ENCODE measurements at regions not wholly inside any gene's neighbourhood (a gene's known extent, or its start where the extent isn't known, plus 50 kb on each side); places are given as distances from the start of the nearest gene placed in this dataset.

- no peak for ATAC-seq (ENCODE audit: low read depth)
- POLR2A ChIA-PET: no interaction called here
- no peak overlapping the region for H3K4me3 Mint-ChIP-seq
These were observed 355.6 kb downstream of the DAD1 start for GRCh38 chr14:22233377-22233776.

GRCh38 chr14:22232933-22233332 lies 356.1 kb downstream of the DAD1 start:
- no peak overlapping the region for H3K4me3 ChIP-seq (ENCODE audit: control extremely low read depth in 1 of 5, extremely low read depth in 1 of 5, insufficient read depth in 1 of 5, low read depth in 2 of 5, low read length in 4 of 5)
- no peak overlapping the region for H3K27ac Mint-ChIP-seq
- peaks cover 4% of the 10 kb centered on the region for H3K27me3 Mint-ChIP-seq
- H3K4me2 ChIP-seq (replicated peaks; ENCODE audit: low read depth, low read length, poor library complexity, severe bottlenecking): no peak overlapping the region
- CTCF ChIA-PET: no interaction called here
- no peaks in the 10 kb centered on the region for H3K27me3 ChIP-seq (replicated peaks in 1 of 4; ENCODE audit: control extremely low read depth in 1 of 4, control insufficient read depth in 3 of 4, insufficient read depth in 4 of 4, low read length in 3 of 4)
- H3K9me3 Mint-ChIP-seq (ENCODE audit: insufficient read depth): no peaks in the 10 kb centered on the region
- H3K9me3 ChIP-seq (ENCODE audit: control extremely low read depth in 1 of 3, control insufficient read depth in 2 of 3, insufficient read depth in 1 of 3, low read length in 2 of 3): peaks cover 0 to 7% (median 0%) of the 10 kb centered on the region in 3 donors
- WGBS (ENCODE audit: insufficient coverage): 40% methylated on average over 2 of the region's 2 CpGs
- H3K4me3 Mint-ChIP-seq: no peak overlapping the region
- H3K4me1 Mint-ChIP-seq: peaks cover 35% of the 10 kb centered on the region
- H3K9ac ChIP-seq (ENCODE audit: low read length): no peak overlapping the region
- DNase-seq (no peak), ATAC-seq (ENCODE audit: low read depth) (no peak)
- TF ChIP-seq EZH2 (IDR thresholded peaks at IDR 0.05; ENCODE audit: borderline replicate concordance, insufficient read depth, low read depth, low read length, poor library complexity, severe bottlenecking) (no peak), CTCF (IDR thresholded peaks at IDR 0.05) (no peak)
- no peaks in the 10 kb centered on the region for H3K36me3 ChIP-seq (replicated peaks in 1 of 2; ENCODE audit: control extremely low read depth in 1 of 2, control insufficient read depth in 1 of 2, extremely low read depth in 1 of 2, insufficient read depth in 2 of 2, low read length in 1 of 2)
- POLR2A ChIA-PET: no interaction called here
- no peak overlapping the region for H2AFZ ChIP-seq (ENCODE audit: insufficient read depth, low read depth, low read length, poor library complexity, severe bottlenecking)
- H3K4me1 ChIP-seq (ENCODE audit: control insufficient read depth in 2 of 2, insufficient read depth in 2 of 2, low read length in 2 of 2): peaks cover 26 to 31% of the 10 kb centered on the region in 2 donors
- intact Hi-C loops (cut with micrococcal nuclease): no loop called here
- H3K79me2 ChIP-seq (ENCODE audit: control insufficient read depth, insufficient read depth, low read length): no peaks in the 10 kb centered on the region
- H3K27ac ChIP-seq (ENCODE audit: low read length in 2 of 2): no peak overlapping the region
- H4K20me1 ChIP-seq (ENCODE audit: control insufficient read depth, insufficient read depth, low read length, poor library complexity, severe bottlenecking): no peaks in the 10 kb centered on the region

More at GRCh38 chr14:22233377-22233776, 355.6 kb downstream of the DAD1 start:
- H3K9me3 ChIP-seq (ENCODE audit: control extremely low read depth in 1 of 3, control insufficient read depth in 2 of 3, insufficient read depth in 1 of 3, low read length in 2 of 3): peaks cover 0 to 7% (median 0%) of the 10 kb centered on the region in 3 donors
- H3K9me3 Mint-ChIP-seq (ENCODE audit: insufficient read depth): no peaks in the 10 kb centered on the region
- DNase-seq: no peak
- H3K4me3 ChIP-seq (ENCODE audit: control extremely low read depth in 1 of 5, extremely low read depth in 1 of 5, insufficient read depth in 1 of 5, low read depth in 2 of 5, low read length in 4 of 5): no peak overlapping the region
- peaks cover 4% of the 10 kb centered on the region for H3K27me3 Mint-ChIP-seq
- H4K20me1 ChIP-seq (ENCODE audit: control insufficient read depth, insufficient read depth, low read length, poor library complexity, severe bottlenecking): no peaks in the 10 kb centered on the region
- H3K27me3 ChIP-seq (replicated peaks in 1 of 4; ENCODE audit: control extremely low read depth in 1 of 4, control insufficient read depth in 3 of 4, insufficient read depth in 4 of 4, low read length in 3 of 4): no peaks in the 10 kb centered on the region
- TF ChIP-seq EZH2 (IDR thresholded peaks at IDR 0.05; ENCODE audit: borderline replicate concordance, insufficient read depth, low read depth, low read length, poor library complexity, severe bottlenecking) (no peak), CTCF (IDR thresholded peaks at IDR 0.05) (no peak)
- intact Hi-C loops (cut with micrococcal nuclease): no loop called here
- H3K27ac Mint-ChIP-seq: no peak overlapping the region
- no peak overlapping the region for H3K27ac ChIP-seq (ENCODE audit: low read length in 2 of 2)
- peaks cover 34% of the 10 kb centered on the region for H3K4me1 Mint-ChIP-seq
- H3K9ac ChIP-seq (ENCODE audit: low read length): no peak overlapping the region
- H3K4me1 ChIP-seq (ENCODE audit: control insufficient read depth in 2 of 2, insufficient read depth in 2 of 2, low read length in 2 of 2): peaks cover 26 to 31% of the 10 kb centered on the region in 2 donors
- H2AFZ ChIP-seq (ENCODE audit: insufficient read depth, low read depth, low read length, poor library complexity, severe bottlenecking): no peak overlapping the region
- CTCF ChIA-PET: no interaction called here
- no peaks in the 10 kb centered on the region for H3K36me3 ChIP-seq (replicated peaks in 1 of 2; ENCODE audit: control extremely low read depth in 1 of 2, control insufficient read depth in 1 of 2, extremely low read depth in 1 of 2, insufficient read depth in 2 of 2, low read length in 1 of 2)
- H3K79me2 ChIP-seq (ENCODE audit: control insufficient read depth, insufficient read depth, low read length): no peaks in the 10 kb centered on the region
- no peak overlapping the region for H3K4me2 ChIP-seq (replicated peaks; ENCODE audit: low read depth, low read length, poor library complexity, severe bottlenecking)
